ENCODE measurements at regions not wholly inside any gene's neighbourhood (a gene's known extent, or its start where the extent isn't known, plus 50 kb on each side); places are given as distances from the start of the nearest gene placed in this dataset.

- TF ChIP-seq CTCF (IDR thresholded peaks at IDR 0.05; ENCODE audit: control extremely low read depth in 1 of 3, insufficient read depth in 1 of 3, low read depth in 1 of 3, low read length in 3 of 3) (no peak), EP300 (IDR thresholded peaks at IDR 0.05; ENCODE audit: borderline replicate concordance in 1 of 2, low read depth in 2 of 2, low read length in 2 of 2) (no peak), SP1 (IDR thresholded peaks at IDR 0.05; ENCODE audit: low read depth, low read length) (no peak), JUND (IDR thresholded peaks at IDR 0.05; ENCODE audit: low read length) (no peak), CREB1 (IDR thresholded peaks at IDR 0.05) (no peak), KDM1A (IDR thresholded peaks at IDR 0.05; ENCODE audit: borderline replicate concordance, low read length) (no peak)
Observed at GRCh38 chr18:62631173-62631572, 84.2 kb upstream of the PHLPP1 start (continued).

All from H1 (cell line).